K562 (cell line): ENCODE measurements at regions not wholly inside any gene's neighbourhood (a gene's known extent, or its start where the extent isn't known, plus 50 kb on each side); places are given as distances from the start of the nearest gene placed in this dataset.

Source experiments
- ARID2 ChIP-seq: fragments of 450-650 bp; IDR thresholded peaks from 2 replicates; pipeline ENCODE4 v1.6.1; 2017; ENCODE audit warnings: antibody characterized with exemption, mild to moderate bottlenecking
- CTBP1 ChIP-seq: fragments of 450-650 bp; IDR thresholded peaks from 2 replicates; pipeline ENCODE4 v1.6.1; 2016; ENCODE audit warnings: borderline replicate concordance
- DDX20 ChIP-seq: fragments of 450-650 bp; IDR thresholded peaks from 2 replicates; pipeline ENCODE4 v1.6.1; 2016; ENCODE audit warnings: missing genetic modification characterization, low read depth, mild to moderate bottlenecking, missing compliant biosample characterization, moderate library complexity
- ETV5 ChIP-seq: sonication (generic); formaldehyde crosslinking; IDR thresholded peaks from 2 replicates; pipeline ENCODE4 v1.4.0; 2020; ENCODE audit warnings: low read depth, mild to moderate bottlenecking, missing genetic modification reagents
- HDAC3 ChIP-seq: fragments of 450-650 bp; IDR thresholded peaks from 2 replicates; pipeline ENCODE4 v1.6.1; 2018; ENCODE audit warnings: borderline replicate concordance, mild to moderate bottlenecking, moderate library complexity; ENCODE audit not compliant: partially characterized antibody
- HDAC8 ChIP-seq: fragments of 450-650 bp; IDR thresholded peaks from 2 replicates; pipeline ENCODE4 v1.6.1; 2016; ENCODE audit warnings: mild to moderate bottlenecking, missing genetic modification characterization, moderate library complexity, missing compliant biosample characterization
- NBN ChIP-seq: fragments of 450-650 bp; IDR thresholded peaks from 2 replicates; pipeline ENCODE4 v1.6.1; 2016; ENCODE audit warnings: low read depth, mild to moderate bottlenecking
- NCOA2 ChIP-seq, 2 experiments: fragments of 450-650 bp; IDR thresholded peaks; 2 replicates each; pipeline ENCODE4 v1.6.1; 2018; ENCODE audit warnings: mild to moderate bottlenecking in 2 of 2, moderate library complexity in 1 of 2; ENCODE audit not compliant: partially characterized antibody in 2 of 2
- NCOA6 ChIP-seq: fragments of 450-650 bp; IDR thresholded peaks from 2 replicates; pipeline ENCODE4 v1.6.1; 2017; ENCODE audit warnings: mild to moderate bottlenecking
- NFYB ChIP-seq: IDR thresholded peaks from 2 replicates; pipeline ENCODE4 v1.6.1; 2011; ENCODE audit warnings: mild to moderate bottlenecking, moderate library complexity; ENCODE audit not compliant: insufficient read length; ENCODE audit errors: extremely low read depth
- NR3C1 ChIP-seq: sonication (generic); formaldehyde crosslinking; IDR thresholded peaks from 2 replicates; pipeline ENCODE4 v1.8.1; 2022; ENCODE audit warnings: missing genetic modification reagents
- POLR2G ChIP-seq: fragments of 200-400 bp; formaldehyde crosslinking; IDR thresholded peaks from 2 replicates; pipeline ENCODE4 v1.6.1; 2017; ENCODE audit warnings: low read depth, mild to moderate bottlenecking, antibody characterized with exemption, low read length, moderate library complexity
- SNIP1 ChIP-seq: fragments of 450-650 bp; IDR thresholded peaks from 2 replicates; pipeline ENCODE4 v1.7.1; 2017; ENCODE audit warnings: low read depth, mild to moderate bottlenecking
- SPI1 ChIP-seq: IDR thresholded peaks from 2 replicates; pipeline ENCODE4 v1.6.1; 2011; ENCODE audit warnings: low read depth, low read length, control low read depth, borderline replicate concordance
- TSC22D4 ChIP-seq: fragments of 450-650 bp; IDR thresholded peaks from 2 replicates; pipeline ENCODE4 v1.6.1; 2016; ENCODE audit warnings: missing genetic modification characterization, missing biosample characterization, control low read depth
- U2AF1 ChIP-seq: fragments of 200-400 bp; formaldehyde crosslinking; optimal IDR thresholded peaks from 2 replicates; pipeline ENCODE3; 2017; ENCODE audit warnings: mild to moderate bottlenecking, low read depth, low read length, moderate library complexity
- ZBTB8A ChIP-seq: fragments of 450-650 bp; IDR thresholded peaks from 2 replicates; pipeline ENCODE4 v1.6.1; 2018; ENCODE audit warnings: mild to moderate bottlenecking, moderate library complexity; ENCODE audit not compliant: partially characterized antibody
- ZNF282 ChIP-seq: sonication (generic); formaldehyde crosslinking; IDR thresholded peaks from 2 replicates; pipeline ENCODE4 v1.8.1; 2023; ENCODE audit warnings: missing genetic modification reagents
- ZNF324 ChIP-seq: fragments of 250-450 bp; sonication (Bioruptor Pico); IDR thresholded peaks from 2 replicates; pipeline ENCODE4 v1.4.0; 2020; ENCODE audit warnings: mild to moderate bottlenecking
- ZNF75A ChIP-seq: fragments of 450-650 bp; formaldehyde crosslinking; IDR thresholded peaks from 2 replicates; pipeline ENCODE4 v1.4.0; 2020; ENCODE audit warnings: mild to moderate bottlenecking
- TF ChIP-seq, protein P1 (sequence below): fragments of 250-450 bp; sonication (Bioruptor Pico); IDR thresholded peaks from 2 replicates; pipeline ENCODE4 v1.5.0; 2021
- TF ChIP-seq, protein P2 (sequence below): fragments of 450-650 bp; IDR thresholded peaks from 2 replicates; pipeline ENCODE4 v1.7.0; 2016; ENCODE audit warnings: borderline replicate concordance
- TF ChIP-seq, protein P3 (sequence below): sonication (generic); formaldehyde crosslinking; IDR thresholded peaks from 2 replicates; pipeline ENCODE4 v1.8.0; 2023; ENCODE audit warnings: mild to moderate bottlenecking, missing genetic modification reagents

DNA sequence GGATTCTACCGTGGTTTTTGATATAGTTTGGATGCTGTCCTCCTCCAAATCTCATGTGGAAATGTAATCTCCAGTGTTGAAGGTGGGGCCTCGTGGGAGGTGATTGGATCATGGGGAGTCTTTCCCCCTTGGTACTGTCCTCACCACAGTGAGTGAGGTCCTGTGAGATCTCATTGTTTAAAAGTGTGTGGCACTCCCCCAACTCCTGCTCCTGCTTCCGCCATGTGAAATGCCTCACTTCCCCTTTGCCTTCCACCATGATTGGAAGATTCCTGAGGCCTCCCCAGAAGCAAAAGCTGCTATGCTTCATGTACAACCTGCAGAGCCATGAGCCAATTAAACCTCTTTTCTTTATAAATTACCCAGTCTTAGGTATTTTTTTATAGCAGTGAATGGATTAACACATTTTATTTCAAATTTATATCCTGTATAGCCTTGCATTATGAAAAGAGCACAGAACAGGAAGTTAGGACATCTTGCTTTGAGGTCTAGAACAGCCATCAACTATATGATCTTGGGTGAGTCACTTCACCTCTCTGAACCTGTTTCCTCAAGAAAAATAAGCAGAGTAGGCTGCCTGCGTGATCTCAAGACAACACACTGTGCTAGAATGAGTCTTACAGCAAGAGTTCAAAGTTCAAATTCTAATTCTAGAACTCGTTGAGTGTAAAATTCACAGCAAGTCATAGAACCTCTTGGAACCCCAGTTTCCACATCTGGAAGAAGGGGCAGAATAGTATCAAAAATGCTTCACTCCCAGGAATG, 160.9 kb upstream of the EEA1 start (continued):
- TF ChIP-seq U2AF1 (no peak), SPI1 (peak; percentile 48; the same call in 1 of the 2 replicates), ZNF282 (CRISPR knock-in tag) (no peak), TSC22D4 (tag) (no peak), NFYB (no peak), NCOA2 (IDR thresholded peaks at IDR 0.05; ENCODE audit: partially characterized antibody in 2 of 2) (no peak), NR3C1 (CRISPR knock-in tag) (no peak), NCOA6 (no peak), ZBTB8A (no peak), DDX20 (tag) (no peak), NBN (no peak), ARID2 (no peak), CTBP1 (no peak), POLR2G (no peak), SNIP1 (no peak), HDAC3 (no peak), HDAC8 (tag) (no peak), ZNF75A (CRISPR knock-in tag) (no peak), ZNF324 (CRISPR knock-in tag) (no peak), ETV5 (CRISPR knock-in tag) (0 out of 2 replicates have a peak, but pooled peaks have one; percentile 23)
- TF ChIP-seq, protein P1, sequence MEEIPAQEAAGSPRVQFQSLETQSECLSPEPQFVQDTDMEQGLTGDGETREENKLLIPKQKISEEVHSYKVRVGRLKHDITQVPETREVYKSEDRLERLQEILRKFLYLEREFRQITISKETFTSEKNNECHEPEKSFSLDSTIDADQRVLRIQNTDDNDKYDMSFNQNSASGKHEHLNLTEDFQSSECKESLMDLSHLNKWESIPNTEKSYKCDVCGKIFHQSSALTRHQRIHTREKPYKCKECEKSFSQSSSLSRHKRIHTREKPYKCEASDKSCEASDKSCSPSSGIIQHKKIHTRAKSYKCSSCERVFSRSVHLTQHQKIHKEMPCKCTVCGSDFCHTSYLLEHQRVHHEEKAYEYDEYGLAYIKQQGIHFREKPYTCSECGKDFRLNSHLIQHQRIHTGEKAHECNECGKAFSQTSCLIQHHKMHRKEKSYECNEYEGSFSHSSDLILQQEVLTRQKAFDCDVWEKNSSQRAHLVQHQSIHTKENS: no peak
- TF ChIP-seq, protein P2, sequence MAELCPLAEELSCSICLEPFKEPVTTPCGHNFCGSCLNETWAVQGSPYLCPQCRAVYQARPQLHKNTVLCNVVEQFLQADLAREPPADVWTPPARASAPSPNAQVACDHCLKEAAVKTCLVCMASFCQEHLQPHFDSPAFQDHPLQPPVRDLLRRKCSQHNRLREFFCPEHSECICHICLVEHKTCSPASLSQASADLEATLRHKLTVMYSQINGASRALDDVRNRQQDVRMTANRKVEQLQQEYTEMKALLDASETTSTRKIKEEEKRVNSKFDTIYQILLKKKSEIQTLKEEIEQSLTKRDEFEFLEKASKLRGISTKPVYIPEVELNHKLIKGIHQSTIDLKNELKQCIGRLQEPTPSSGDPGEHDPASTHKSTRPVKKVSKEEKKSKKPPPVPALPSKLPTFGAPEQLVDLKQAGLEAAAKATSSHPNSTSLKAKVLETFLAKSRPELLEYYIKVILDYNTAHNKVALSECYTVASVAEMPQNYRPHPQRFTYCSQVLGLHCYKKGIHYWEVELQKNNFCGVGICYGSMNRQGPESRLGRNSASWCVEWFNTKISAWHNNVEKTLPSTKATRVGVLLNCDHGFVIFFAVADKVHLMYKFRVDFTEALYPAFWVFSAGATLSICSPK: no peak
- TF ChIP-seq, protein P3, sequence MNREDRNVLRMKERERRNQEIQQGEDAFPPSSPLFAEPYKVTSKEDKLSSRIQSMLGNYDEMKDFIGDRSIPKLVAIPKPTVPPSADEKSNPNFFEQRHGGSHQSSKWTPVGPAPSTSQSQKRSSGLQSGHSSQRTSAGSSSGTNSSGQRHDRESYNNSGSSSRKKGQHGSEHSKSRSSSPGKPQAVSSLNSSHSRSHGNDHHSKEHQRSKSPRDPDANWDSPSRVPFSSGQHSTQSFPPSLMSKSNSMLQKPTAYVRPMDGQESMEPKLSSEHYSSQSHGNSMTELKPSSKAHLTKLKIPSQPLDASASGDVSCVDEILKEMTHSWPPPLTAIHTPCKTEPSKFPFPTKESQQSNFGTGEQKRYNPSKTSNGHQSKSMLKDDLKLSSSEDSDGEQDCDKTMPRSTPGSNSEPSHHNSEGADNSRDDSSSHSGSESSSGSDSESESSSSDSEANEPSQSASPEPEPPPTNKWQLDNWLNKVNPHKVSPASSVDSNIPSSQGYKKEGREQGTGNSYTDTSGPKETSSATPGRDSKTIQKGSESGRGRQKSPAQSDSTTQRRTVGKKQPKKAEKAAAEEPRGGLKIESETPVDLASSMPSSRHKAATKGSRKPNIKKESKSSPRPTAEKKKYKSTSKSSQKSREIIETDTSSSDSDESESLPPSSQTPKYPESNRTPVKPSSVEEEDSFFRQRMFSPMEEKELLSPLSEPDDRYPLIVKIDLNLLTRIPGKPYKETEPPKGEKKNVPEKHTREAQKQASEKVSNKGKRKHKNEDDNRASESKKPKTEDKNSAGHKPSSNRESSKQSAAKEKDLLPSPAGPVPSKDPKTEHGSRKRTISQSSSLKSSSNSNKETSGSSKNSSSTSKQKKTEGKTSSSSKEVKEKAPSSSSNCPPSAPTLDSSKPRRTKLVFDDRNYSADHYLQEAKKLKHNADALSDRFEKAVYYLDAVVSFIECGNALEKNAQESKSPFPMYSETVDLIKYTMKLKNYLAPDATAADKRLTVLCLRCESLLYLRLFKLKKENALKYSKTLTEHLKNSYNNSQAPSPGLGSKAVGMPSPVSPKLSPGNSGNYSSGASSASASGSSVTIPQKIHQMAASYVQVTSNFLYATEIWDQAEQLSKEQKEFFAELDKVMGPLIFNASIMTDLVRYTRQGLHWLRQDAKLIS (CRISPR knock-in tag): no peak
